Hepatic stellate cell (primary cell): ENCODE measurements at regions not wholly inside any gene's neighbourhood (a gene's known extent, or its start where the extent isn't known, plus 50 kb on each side); places are given as distances from the start of the nearest gene placed in this dataset.
"Not testable (repeated sequence)": the region's sequence is repeated elsewhere in the genome, so short reads cannot be mapped to it uniquely, and the experiment has no call there.

ENCODE experiments used
- DNase-seq: peaks from one replicate; pipeline ENCODE4 v3.0.0; 2011; ENCODE audit warnings: low spot score

DNA sequence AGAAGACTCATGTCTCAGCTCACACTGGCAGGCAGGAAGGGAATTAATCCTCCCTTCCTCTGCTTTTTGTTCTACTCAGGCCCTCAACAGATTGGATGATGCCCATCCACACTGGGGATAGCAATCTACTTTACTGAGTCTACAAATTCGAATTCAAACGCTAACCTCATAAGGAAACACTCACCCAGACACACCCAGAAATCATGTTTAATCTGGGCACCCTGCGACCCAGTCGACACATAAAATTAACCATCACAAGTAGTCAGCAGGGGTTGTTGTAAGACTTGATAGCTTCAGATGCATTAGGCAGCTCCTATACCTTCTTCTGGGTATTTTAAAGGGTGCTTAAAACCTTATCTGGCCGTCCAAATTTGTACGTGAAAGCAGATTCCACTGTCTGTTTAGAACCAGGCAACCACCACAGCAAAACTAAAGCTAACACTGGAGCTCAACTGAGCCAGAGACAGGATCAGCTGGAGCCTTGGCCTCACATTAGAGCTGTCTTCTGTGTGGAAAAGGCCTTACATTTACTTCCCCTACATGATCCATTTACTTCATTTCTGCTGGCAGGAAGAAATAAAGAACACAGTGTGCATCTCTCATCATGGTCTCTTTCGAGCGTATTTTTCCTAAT lies 407.3 kb upstream of the PPP2R3A start:
- DNase-seq = no peak

DNA sequence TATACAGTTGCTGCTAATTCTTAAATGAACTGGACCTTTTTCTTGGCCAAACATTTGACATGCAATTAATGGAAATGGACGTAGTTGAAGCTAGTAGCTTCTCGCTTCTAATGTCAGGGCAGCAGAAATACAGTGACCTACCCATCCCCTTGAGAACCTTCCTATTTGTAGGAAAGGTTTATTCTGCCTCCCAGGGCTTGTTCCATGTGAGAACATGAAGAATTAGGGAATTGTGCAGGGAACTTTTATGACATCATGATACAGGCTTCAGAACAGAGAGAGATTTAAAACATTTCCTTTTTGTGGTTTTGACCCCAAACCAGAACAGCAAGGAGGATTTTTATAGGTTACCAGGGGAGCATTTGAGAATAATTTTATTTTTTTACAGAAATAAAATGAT lies 406.6 kb upstream of the PPP2R3A start:
- DNase-seq = no peak

DNA sequence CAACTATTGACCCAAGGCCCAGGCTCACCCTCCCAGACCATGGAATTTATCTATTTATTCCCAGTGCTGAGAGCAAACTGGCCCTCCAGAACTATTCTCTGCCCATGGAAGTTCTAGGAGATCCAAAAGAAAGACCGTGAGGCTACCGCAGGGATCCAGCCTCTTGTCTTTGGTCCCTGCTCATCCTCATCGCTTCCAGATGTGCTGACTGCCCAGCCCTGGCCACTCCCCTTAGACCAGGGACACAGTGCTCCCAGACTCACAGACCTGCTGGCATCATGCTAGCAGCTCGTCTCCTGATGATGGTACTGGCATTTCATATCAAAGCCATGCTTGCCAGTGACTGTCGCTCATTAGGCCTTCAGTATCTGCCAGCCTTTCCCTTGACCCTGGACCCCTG lies 405.7 kb upstream of the PPP2R3A start:
- no peak for DNase-seq

DNA sequence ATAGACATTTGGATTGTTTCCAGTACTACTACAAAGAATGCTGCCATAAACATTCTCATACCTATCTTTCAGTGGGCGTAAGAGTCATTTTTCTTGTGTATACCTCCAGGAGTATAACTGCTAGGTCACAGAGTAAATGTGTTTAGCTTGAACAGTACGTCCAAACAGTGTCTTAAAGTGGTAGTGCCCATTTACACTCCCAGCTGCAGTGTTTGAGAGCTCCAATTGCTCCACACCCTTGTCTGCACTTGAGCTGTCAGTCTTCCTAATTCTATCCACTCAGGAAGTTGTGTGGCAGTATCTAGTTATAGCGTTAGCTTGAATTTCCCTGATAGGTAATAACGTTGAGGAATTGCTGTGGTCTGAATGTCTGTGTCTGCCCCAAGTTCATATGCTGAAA lies 404.7 kb upstream of the PPP2R3A start:
- DNase-seq = no peak

DNA sequence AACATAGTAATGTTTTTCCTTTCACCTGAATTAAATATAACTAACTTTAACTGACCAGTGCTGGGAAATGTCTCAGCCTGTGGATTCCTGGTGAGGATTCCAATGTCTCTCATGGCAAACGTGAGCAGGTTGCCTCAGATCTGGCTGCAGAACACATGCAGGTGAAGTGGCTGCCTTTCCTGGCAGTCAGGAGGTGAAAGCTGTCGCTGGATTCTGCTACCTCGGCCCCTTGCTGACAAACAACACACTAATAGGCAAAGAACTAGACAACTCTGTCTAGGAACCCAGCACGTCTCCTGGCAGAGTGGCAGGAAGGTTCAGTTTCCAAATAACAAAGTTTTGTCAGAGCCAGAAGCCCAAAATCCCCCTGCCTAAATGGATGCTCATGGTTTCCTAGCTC lies 400.8 kb upstream of the PPP2R3A start:
- DNase-seq = no peak

- no peak for DNase-seq
These were observed 400.0 kb upstream of the PPP2R3A start for GRCh38 chr3:135565546-135565945.

DNA sequence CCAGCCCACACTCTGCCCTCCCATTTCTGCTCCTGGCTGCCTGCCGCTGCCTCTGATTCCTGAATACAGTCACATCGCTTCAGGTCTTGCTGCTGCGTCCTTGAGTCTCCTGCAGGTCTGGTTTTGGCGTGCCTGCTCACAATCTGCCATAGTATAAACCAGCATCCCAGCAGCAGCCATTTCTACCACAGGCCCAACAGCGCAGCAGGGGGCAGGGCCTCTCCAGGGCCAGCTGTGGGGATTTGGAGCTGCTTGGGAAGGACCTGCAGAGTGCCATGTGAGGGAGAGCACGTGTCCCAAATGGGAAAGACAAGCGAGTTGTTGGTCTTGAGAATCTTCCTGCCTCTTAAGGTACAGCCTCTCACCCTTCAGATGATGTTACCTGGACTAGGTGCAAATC lies 398.3 kb upstream of the PPP2R3A start:
- no peak for DNase-seq

- DNase-seq = no peak
These were observed 388.8 kb upstream of the PPP2R3A start for GRCh38 chr3:135576751-135577150.

DNA sequence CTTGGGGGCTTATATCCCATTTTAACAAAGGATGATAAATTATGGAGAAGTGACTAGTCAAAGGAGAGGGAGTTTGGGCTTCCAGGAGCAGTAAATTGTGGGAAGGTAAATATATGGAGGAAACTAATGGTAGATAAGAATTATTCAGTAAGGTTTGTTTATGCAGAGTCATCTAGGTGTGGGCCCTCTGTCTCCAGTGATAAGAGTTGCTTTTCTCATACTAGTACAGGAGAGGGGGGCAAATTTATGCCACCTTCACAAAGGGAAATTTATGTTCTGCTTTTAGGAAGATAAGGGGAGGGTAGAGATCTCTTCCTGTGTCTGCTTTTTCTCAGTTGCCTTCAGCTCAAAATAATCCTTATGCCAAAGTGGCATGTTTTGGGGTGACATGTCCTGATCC lies 383.7 kb upstream of the PPP2R3A start:
- no peak for DNase-seq

- DNase-seq = no peak
These were observed 382.7 kb upstream of the PPP2R3A start for GRCh38 chr3:135582800-135583199.

GRCh38 chr3:135596563-135596962 lies 369.0 kb upstream of the PPP2R3A start:
- DNase-seq = no peak

- no peak for DNase-seq
These were observed 367.7 kb upstream of the PPP2R3A start for GRCh38 chr3:135597855-135598254.

- DNase-seq = no peak
These were observed 366.9 kb upstream of the PPP2R3A start for GRCh38 chr3:135598597-135598996.

DNA sequence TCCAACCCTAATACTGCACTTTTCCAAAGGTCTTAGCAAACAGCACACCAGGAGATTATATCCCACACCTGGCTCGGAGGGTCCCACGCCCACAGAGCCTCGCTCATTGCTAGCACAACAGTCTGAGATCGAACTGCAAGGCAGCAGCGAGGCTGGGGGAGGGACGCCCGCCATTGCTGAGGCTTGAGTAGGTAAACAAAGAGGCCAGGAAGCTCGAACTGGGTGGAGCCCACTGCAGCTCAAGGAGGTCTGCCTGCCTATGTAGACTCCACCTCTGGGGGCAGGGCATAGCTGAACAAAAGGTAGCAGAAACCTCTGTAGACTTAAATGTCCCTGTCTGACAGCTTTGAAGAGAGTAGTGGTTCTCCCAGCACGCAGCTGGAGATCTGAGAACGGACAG lies 361.0 kb upstream of the PPP2R3A start:
- not testable (repeated sequence) for DNase-seq

DNA sequence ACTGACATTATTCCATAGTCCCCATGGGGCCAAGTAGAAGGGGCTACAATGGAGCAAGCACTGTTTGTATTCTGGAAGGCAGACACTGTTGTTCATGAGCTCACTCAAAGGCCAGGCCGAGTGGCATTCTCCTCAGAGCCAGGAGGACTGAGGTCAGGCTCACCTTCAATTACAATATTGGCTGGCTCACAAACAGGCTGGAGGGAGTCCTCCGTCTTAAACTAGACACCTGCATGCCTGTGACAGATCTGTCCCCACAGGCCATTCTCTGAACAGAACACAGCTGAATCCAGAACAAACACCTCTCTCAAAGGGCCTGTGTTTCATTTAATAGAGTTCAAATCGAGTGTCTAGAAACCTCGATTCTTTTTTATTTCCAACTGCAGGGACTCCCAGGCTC lies 347.4 kb upstream of the PPP2R3A start:
- no peak for DNase-seq

DNA sequence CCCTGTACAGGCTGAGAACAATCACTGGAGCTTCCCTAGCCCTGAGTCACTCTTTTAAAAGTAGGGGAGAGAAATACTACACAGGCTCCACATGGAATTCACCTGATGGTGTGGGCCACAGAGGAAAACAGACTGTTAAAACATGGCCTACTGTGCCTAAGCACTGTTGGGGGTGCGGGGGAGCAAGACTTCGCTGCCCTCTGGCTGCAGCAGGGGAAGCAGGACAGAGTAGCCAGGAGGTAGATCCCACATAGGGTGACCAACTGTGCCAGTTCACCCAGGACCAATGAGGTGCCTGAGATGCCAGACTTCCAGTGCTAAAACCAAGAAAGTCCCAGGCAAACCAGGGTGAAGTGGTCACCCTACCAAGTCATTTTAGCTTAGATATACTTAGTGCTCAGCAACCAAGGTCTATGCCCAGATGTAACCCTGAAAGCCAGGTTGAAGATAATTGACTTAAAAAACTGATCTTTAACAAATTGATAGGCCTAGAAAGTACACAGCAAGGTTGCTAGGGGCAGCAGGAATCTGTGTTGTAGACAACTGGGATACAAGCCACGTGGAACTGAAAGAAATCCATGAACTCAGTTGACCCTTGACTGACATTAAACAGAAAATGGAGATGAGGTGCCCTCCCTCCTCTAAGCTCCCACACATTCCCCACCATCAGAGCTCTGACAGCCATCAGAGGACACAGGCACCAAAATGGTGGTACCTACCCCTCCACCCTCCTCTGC lies 344.2 kb upstream of the PPP2R3A start:
- no peak for DNase-seq

DNA sequence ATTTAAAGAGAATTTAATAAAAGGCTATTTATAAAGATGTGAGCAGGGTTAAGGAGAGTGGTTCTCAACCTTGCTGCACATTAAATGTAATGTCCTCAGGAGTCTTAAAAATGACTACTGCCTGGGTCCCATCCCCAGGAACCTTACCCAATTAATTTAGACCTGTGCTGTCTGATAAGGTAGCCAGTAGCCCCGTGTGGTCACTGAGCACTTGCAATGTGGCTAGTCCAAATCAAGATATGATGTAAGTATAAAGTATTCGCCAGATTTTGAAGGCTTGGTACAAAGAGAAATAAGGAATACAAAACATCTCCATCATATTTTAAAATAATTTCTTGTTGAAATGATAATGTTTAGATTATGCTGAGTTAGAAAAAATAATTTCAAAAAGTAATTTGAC lies 343.3 kb upstream of the PPP2R3A start:
- DNase-seq = no peak

DNA sequence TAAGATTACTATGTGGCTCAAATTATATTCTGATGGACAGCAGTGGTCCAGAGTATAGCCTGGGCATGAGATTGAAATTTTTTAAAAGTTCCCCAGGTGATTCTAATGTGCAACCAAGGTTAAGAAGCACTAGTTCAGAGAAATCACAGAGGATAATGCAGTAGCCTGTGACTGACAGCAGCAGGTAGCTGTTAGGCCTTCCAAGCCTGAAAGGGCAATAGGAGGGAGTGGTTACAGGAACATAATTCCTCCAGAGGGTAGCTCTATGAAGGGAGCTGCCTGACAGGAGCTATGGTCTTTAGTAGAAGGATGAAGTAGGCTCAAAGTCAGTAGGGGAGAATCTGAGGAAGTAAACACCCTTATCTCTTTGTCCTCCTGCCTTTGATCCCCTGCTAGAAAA lies 342.9 kb upstream of the PPP2R3A start:
- no peak for DNase-seq

DNA sequence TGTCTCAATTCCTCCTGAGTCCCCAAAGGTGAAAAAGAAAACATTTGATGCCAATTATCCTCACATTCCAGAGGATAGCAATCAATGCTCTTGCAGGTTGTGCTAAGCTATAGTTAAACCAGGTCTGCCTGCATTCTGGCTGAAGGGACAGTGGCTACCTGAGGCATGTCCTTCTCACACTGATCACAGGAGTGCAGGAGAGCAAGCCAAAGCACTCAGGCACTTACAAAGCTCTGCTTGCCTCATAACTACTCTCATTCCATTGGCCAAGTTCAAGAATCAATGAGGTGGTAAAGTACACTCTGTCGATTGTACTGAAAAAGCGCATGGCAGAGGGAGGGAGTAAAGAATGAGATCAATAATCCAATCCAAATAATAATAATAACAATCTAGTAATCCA lies 342.0 kb upstream of the PPP2R3A start:
- no peak for DNase-seq

GRCh38 chr3:135627057-135627456 lies 338.5 kb upstream of the PPP2R3A start:
- DNase-seq = no peak

DNA sequence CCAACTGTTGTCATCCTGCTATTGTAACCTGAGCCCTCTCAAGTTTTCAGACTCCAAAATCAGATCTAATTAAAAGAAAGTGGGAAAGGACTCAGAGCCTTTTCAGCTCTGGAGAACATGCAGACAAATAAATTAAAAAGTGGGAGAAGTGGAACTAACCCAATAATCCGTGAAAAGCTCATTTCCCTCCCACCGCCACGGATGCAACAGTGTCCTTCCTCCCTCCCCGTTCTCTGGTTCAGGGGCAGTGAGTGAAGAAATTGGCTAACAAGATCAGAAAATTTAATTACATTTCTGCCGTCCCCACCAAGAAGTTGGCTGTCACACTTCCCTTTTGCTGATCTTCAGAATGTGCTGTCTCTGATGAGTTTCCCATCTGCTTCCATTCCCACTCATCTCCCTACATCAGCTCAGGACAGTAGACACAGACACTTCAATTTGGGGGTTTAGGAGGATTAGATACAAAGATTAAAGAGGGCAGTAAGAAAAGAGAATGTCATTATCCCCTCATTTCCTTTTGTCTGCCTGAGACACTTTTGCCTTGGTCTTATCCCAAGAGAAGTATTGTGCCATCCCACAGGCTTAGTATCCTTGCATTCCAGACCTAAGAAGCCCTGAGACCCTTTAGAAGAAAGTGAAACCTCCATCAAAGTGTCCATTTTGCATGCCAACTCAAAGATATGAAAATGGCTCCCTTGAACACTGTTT lies 335.7 kb upstream of the PPP2R3A start:
- DNase-seq = no peak

DNA sequence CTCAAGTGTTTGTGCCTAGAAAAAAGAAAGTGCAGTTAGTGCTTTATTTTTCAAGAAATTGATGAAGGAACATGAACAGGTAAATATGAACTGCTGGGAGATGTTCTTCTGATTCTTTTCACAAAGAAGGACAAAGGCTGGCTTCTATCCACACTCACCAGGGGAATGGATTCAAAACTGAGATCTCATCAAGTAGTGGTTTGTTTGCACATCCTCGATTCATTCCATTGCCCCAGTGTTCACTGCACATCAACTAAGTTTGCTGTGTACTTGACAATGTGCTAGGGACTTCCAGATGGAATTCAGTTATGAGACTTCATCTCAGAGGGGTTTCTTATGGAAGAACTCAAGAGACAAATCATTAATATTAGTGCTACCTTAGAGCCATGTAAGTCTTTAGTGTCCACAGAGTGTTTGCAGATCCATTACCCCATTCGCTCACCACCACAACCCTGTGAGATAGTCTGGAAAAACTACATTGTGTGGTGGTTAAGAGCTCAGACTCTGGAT lies 332.9 kb upstream of the PPP2R3A start:
- DNase-seq = no peak

DNA sequence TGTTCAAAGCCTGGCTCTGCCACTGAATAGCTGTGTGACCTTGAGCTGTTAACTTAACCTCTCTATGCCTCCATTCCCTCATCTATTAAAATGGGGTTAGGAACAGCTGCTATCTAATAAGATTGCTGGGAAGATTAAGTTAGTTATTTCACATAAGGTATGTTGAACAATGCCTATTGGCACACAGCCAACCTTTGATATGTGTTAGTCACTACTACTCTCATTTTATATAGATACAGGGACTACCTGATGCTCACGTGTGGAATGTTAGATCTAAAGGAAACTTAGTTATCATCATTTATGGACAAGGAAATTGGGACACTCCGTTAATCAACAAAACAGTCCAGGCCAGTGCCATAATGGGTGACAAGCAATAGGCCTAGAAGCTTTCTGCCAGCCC lies 332.4 kb upstream of the PPP2R3A start:
- DNase-seq = no peak
